ENCODE measurements at regions not wholly inside any gene's neighbourhood (a gene's known extent, or its start where the extent isn't known, plus 50 kb on each side); places are given as distances from the start of the nearest gene placed in this dataset.
"Not testable (repeated sequence)": the region's sequence is repeated elsewhere in the genome, so short reads cannot be mapped to it uniquely, and the experiment has no call there.

- DNase-seq (ENCODE audit: low read depth), result not testable (repeated sequence)
These were observed 410.4 kb upstream of the EPHA7 start for GRCh38 chr6:93829757-93830156.

GRCh38 chr6:93829009-93829408, 409.6 kb upstream of the EPHA7 start:
- DNase-seq (ENCODE audit: low read depth), result no peak

GRCh38 chr6:93828553-93828952, 409.2 kb upstream of the EPHA7 start:
- DNase-seq (ENCODE audit: low read depth), result no peak

GRCh38 chr6:93827728-93828127, 408.4 kb upstream of the EPHA7 start:
- DNase-seq (ENCODE audit: low read depth), result no peak

GRCh38 chr6:93825950-93826349, 406.6 kb upstream of the EPHA7 start:
- DNase-seq (ENCODE audit: low read depth), result no peak

GRCh38 chr6:93823489-93823888, 404.1 kb upstream of the EPHA7 start:
- no peak for DNase-seq (ENCODE audit: low read depth)

GRCh38 chr6:93822434-93823265, 403.3 kb upstream of the EPHA7 start:
- DNase-seq (ENCODE audit: low read depth), result no peak

- no peak for DNase-seq (ENCODE audit: low read depth)
These were observed 402.6 kb upstream of the EPHA7 start for GRCh38 chr6:93821953-93822352.

GRCh38 chr6:93820465-93821082, 401.2 kb upstream of the EPHA7 start:
- DNase-seq (ENCODE audit: low read depth), result no peak

- DNase-seq (ENCODE audit: low read depth), result no peak
These were observed 399.8 kb upstream of the EPHA7 start for GRCh38 chr6:93819189-93819588.

- no peak for DNase-seq (ENCODE audit: low read depth)
These were observed 398.6 kb upstream of the EPHA7 start for GRCh38 chr6:93817937-93818336.

GRCh38 chr6:93806409-93807270, 387.3 kb upstream of the EPHA7 start:
- DNase-seq (ENCODE audit: low read depth), result no peak

GRCh38 chr6:93801101-93801847, 381.9 kb upstream of the EPHA7 start:
- DNase-seq (ENCODE audit: low read depth), result no peak

GRCh38 chr6:93799226-93799625, 379.9 kb upstream of the EPHA7 start:
- no peak for DNase-seq (ENCODE audit: low read depth)

- DNase-seq (ENCODE audit: low read depth), result no peak
These were observed 374.8 kb upstream of the EPHA7 start for GRCh38 chr6:93794166-93794565.

- DNase-seq (ENCODE audit: low read depth), result no peak
These were observed 373.4 kb upstream of the EPHA7 start for GRCh38 chr6:93792746-93793145.

- DNase-seq (ENCODE audit: low read depth), result no peak
These were observed 371.6 kb upstream of the EPHA7 start for GRCh38 chr6:93790981-93791380.

GRCh38 chr6:93789532-93789931, 370.2 kb upstream of the EPHA7 start:
- DNase-seq (ENCODE audit: low read depth), result no peak

- no peak for DNase-seq (ENCODE audit: low read depth)
These were observed 368.5 kb upstream of the EPHA7 start for GRCh38 chr6:93787841-93788240.

GRCh38 chr6:93786474-93787330, 367.3 kb upstream of the EPHA7 start:
- DNase-seq (ENCODE audit: low read depth), result no peak

- no peak for DNase-seq (ENCODE audit: low read depth)
These were observed 366.3 kb upstream of the EPHA7 start for GRCh38 chr6:93785694-93786030.

Data from CMK (cell line).